ENCODE measurements at regions not wholly inside any gene's neighbourhood (a gene's known extent, or its start where the extent isn't known, plus 50 kb on each side); places are given as distances from the start of the nearest gene placed in this dataset.

- no peaks in the 10 kb centered on the region for H3K9me3 Mint-ChIP-seq
- peaks cover 8% of the 10 kb centered on the region for H3K4me1 Mint-ChIP-seq
- H3K27me3 Mint-ChIP-seq (ENCODE audit: low read depth) = no peaks in the 10 kb centered on the region
- no peak for TF ChIP-seq CTCF (conservative IDR thresholded peaks at IDR 0.05)
- H3K36me3 Mint-ChIP-seq (ENCODE audit: low read depth) = no peaks in the 10 kb centered on the region
- no peak for DNase-seq (ENCODE audit: low read depth, low spot score)
- no peak overlapping the region for H3K4me3 Mint-ChIP-seq
- H3K27ac Mint-ChIP-seq (ENCODE audit: unreplicated experiment) = no peak overlapping the region
Observed at GRCh38 chr3:40841570-40842109, 316.9 kb downstream of the ZNF621 start.

- peaks cover 8% of the 10 kb centered on the region for H3K4me1 Mint-ChIP-seq
- TF ChIP-seq CTCF (conservative IDR thresholded peaks at IDR 0.05) = no peak
- no peaks in the 10 kb centered on the region for H3K27me3 Mint-ChIP-seq (ENCODE audit: low read depth)
- no peak overlapping the region for H3K27ac Mint-ChIP-seq (ENCODE audit: unreplicated experiment)
- no peak overlapping the region for H3K4me3 Mint-ChIP-seq
- no peaks in the 10 kb centered on the region for H3K36me3 Mint-ChIP-seq (ENCODE audit: low read depth)
- no peak for DNase-seq (ENCODE audit: low read depth, low spot score)
- H3K9me3 Mint-ChIP-seq = no peaks in the 10 kb centered on the region
Observed at GRCh38 chr3:40842714-40843113, 318.0 kb downstream of the ZNF621 start.

- H3K27me3 Mint-ChIP-seq (ENCODE audit: low read depth) = no peaks in the 10 kb centered on the region
- H3K27ac Mint-ChIP-seq (ENCODE audit: unreplicated experiment) = peak overlapping the region; percentile 65
- no peak for TF ChIP-seq CTCF (conservative IDR thresholded peaks at IDR 0.05)
- no peak overlapping the region for H3K4me3 Mint-ChIP-seq
- DNase-seq (ENCODE audit: low read depth, low spot score) = no peak
- peaks cover 8% of the 10 kb centered on the region for H3K4me1 Mint-ChIP-seq
- no peaks in the 10 kb centered on the region for H3K36me3 Mint-ChIP-seq (ENCODE audit: low read depth)
- H3K9me3 Mint-ChIP-seq = no peaks in the 10 kb centered on the region
Observed at GRCh38 chr3:40843208-40843624, 318.5 kb downstream of the ZNF621 start.

- Mint-ChIP-seq H3K27ac (ENCODE audit: unreplicated experiment) (no peak overlapping the region), H3K4me1 (peaks cover 8% of the 10 kb centered on the region), H3K4me3 (no peak overlapping the region)
Observed at GRCh38 chr3:40843851-40844548, 319.2 kb downstream of the ZNF621 start.

GRCh38 chr3:40844896-40845295 is 320.1 kb downstream of the ZNF621 start:
- H3K4me1 Mint-ChIP-seq = peaks cover 8% of the 10 kb centered on the region
- H3K36me3 Mint-ChIP-seq (ENCODE audit: low read depth) = no peaks in the 10 kb centered on the region
- DNase-seq (ENCODE audit: low read depth, low spot score) = no peak
- H3K4me3 Mint-ChIP-seq = no peak overlapping the region
- no peaks in the 10 kb centered on the region for H3K27me3 Mint-ChIP-seq (ENCODE audit: low read depth)
- no peaks in the 10 kb centered on the region for H3K9me3 Mint-ChIP-seq
- TF ChIP-seq CTCF (conservative IDR thresholded peaks at IDR 0.05) = no peak
- no peak overlapping the region for H3K27ac Mint-ChIP-seq (ENCODE audit: unreplicated experiment)

More at GRCh38 chr3:40843851-40844548, 319.2 kb downstream of the ZNF621 start:
- TF ChIP-seq CTCF (conservative IDR thresholded peaks at IDR 0.05) = no peak
- DNase-seq (ENCODE audit: low read depth, low spot score) = no peak
- no peaks in the 10 kb centered on the region for H3K36me3 Mint-ChIP-seq (ENCODE audit: low read depth)
- H3K27me3 Mint-ChIP-seq (ENCODE audit: low read depth) = no peaks in the 10 kb centered on the region
- H3K9me3 Mint-ChIP-seq = no peaks in the 10 kb centered on the region

Data from neural crest cell (in vitro differentiated cells).